NCI-H1105 treated with DMSO at 0.1 percent for 48 hours (cell line): ENCODE measurements at regions not wholly inside any gene's neighbourhood (a gene's known extent, or its start where the extent isn't known, plus 50 kb on each side); places are given as distances from the start of the nearest gene placed in this dataset.

ENCODE experiments used
- DNase-seq: peaks from one replicate; lab custom pipeline; 2025; lab: John Stamatoyannopoulos, UW

DNA sequence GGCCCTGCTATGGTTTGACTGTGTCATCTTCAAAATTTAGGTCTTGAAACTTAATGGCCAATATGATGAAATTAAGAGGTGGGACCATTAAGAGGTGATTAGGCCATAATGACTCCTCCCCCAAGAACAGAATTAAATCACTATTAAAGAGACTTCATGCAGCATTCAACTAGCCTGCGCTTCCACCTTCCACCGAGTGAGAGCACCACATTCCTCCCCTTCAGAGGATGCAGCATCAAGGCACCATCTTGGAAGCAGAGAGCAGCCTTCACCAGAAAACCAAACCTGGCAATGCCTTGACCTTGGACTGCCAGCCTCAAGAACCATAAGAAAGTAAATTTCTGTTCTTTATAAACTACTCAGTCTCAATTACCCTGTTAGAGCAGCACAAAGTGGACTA, 371.1 kb upstream of the NFE2L3 start:
- DNase-seq: no peak

DNA sequence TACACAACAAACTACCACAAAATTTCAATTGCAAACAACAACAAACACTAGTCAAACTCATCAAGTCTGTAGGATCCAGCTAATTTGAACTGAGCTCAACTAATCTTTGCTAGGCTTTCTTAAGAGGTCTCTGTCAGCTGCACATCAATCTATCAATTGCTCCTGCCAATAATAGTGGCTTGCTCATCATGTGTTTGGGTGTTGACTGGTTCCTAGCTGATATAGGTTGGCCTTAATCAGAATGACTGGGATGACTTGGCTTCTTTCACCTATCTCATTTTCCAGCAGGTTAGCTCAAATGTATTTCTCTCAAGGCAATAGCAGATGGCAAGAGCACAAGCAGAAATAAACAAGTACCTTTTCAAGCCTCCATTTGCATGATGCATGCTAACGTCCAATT, 370.3 kb upstream of the NFE2L3 start:
- no peak for DNase-seq

DNA sequence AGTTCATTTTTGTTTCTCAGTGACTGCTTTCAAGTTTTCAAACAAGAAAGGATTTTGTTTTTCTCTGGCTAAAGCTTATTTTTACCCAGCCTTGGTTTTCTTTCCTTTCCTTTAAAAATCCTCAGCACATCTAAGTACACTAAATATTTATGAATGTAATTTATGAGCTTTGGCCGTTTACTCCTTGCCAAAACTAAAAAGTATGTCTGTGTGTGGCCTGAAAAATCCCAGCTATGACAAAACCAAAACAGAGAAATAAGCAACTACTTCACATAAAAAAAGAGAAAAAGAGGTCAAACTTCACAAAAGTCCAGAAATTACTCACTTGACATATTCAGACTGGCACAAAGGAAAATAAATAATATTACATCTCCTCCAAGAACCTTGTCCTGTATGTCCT, 365.1 kb upstream of the NFE2L3 start:
- DNase-seq: no peak

DNA sequence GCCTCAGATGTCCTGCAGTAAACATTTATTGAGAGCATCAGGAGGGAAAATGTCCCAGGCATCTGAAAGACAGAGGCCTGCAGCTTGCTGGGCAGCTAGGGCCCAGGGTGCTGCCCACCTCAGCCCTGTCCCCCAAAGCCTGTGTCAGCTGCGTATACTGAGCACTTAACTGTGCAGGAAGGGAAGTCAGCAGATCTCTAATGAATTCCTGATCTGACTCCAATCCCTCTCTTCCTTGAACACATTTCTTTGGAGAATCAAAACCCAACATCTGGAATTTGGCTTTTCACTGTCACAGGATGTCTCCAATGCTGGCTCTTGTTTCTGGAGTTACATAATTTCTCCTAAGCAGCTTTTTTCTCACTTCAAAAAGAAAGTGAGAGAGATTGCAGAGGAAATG, 364.7 kb upstream of the NFE2L3 start:
- no peak for DNase-seq

DNA sequence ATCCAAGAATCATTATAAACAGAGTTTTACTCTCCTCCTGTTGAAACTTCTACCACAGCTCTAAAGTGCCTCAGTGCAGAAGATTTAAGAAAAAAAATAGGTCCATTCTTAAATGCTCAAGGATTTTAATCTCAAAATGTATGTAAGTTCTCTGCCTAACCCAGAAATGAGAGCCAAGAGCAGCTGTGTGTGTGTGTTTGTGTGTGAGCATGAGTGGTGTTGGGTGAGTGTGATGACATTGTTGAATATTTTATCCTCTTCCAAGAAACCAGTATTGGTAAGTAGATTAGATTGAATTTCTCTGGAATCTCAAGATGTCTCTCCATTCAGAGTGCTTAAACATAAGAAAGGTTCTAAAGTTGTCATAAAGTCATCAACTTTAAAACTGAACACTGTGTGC, 363.6 kb upstream of the NFE2L3 start:
- no peak for DNase-seq

DNA sequence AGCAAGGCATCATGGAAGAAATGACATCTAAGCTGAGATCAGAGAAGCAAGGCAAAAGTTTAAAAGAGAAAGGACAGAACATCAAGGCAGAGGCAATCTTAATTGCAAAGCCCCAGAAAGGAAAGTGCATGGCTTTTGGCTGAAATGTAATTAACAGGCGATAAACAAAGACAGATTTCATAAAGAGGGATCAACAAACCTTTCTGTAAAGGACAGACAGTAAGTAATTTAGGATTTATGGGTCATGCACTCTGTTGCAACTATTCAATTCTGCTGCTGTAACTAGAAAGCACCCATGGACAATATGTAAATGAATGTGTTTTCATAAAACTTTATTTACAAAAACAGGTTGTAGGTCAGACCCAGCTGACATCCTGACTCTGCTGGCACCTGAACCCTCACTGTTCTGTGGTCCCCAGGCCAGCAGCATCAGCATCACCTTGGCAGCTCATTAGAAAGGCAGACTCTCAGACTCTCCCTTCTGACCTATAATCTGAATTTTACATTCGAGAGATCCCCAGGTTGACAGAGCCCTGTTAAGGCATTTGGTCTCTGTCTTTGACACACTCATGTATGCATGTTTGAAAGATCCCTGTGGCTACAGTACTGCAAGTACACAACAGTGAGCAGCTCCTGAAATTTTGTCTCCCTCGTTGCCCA, 362.9 kb upstream of the NFE2L3 start:
- DNase-seq: no peak

DNA sequence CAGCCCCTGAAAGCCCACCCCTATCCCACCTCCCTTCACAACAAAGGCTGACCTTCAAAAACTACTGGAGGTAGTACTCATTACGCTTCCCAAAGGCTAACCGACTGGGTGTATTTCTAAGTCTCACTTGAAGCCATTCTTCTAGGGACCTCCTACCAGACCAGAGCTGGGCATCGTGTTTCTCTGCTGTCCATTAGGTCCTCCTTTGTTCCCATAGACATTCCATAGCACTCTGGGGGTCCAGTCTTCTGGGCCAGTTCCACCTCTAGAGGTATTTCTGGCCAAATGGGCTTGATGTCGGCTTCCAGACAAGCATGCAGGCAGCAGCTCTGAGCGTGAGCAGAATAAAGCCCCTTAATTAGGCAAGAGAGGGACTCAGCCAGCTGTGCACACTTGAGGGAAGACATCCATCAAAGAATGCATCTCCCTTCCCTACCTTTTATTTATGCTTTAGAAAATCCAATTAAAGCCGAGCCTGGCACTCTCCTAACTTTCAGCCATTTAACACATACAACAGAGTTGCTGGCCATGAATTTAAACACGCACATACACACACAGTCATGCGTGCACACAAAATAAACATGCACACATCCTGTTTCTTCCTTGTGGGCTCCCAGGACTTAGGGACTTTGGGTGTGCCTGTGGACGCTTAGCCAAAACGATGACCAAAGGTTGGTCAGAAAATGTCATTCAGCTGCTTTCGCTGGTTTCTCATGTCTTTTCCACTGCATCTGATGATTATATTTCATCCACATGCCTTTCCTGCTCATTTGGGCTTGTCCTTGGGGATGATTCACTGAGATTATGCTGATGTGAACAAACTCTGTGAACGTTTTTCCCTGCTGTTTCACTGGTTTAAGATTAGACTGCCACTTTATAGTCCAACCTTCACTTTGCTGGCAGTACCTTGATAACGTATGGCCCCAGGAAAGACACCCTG, 362.0 kb upstream of the NFE2L3 start:
- no peak for DNase-seq

DNA sequence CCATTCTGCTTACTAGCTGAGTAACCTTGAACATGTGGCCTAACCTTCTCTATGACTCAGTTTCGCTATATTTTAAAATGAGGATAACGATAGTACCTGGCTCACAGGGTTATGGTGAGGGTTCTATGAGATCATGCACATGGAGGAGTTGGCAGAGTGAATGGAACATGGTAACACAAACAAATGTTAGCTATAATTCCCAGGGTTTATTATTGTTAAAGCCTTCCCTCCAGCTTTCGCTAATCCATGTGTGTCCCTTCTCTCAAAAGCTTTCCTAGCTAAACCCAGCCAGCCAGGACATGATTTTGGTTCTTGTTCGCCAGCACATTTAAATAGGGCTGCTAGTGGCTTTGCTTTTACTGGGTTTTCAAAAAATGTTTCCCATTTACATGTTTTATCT, 361.0 kb upstream of the NFE2L3 start:
- DNase-seq: no peak

DNA sequence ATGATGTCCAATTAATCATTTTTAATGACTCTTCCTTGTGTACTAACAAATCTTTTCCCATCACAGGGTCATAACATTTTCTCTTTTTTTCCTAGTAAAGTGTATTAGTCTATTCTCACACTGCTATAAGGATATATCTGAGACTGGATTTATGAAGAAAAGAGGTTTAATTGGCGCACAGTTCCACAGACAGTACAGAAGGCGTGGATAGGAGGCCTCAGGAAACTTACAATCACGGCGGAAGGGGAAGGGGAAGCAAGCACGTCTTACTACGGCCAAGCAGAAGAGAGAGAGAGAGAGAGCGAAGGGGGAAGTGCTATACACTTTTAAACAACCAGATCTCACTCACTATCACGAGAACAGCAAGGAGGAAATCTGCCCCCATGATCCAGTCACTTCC, 359.4 kb upstream of the NFE2L3 start:
- DNase-seq: no peak

DNA sequence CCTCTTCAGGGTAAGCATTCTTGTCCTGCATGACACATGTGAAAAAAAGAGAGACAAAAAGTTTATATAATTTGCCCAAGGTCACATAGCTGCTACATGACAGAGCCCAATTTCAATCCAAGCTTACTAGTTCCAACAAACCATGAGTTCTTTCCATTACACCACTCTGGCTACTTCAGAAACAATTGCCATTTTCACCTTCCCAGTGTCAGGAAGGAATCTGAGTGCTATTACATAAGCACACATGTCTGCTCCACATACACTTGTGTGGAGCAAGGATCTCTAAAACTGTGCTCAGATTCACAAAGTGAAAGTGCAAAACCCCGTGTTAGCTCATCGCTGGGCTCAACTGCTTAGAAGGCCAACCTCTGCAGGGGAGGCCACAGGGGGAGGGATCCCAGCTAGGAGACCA, 356.2 kb upstream of the NFE2L3 start:
- DNase-seq: no peak

DNA sequence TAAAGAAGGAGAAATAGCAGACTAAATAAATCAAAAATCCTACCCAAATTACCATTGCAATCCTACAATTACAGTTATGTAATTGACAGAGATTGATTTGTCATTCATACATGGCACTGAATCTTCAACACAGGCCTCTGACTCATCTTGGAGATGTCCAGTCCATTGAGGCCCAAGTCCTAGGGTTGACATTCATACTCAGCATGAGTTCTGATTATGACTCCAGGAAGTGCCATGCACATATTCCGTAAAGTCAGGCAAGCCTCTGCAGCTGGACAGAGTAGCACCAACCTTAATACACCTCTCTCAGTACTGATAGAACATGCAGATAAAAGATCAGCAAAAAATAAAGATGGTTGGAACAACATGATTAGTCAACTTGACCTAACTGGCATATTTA, 353.7 kb upstream of the NFE2L3 start:
- no peak for DNase-seq

DNA sequence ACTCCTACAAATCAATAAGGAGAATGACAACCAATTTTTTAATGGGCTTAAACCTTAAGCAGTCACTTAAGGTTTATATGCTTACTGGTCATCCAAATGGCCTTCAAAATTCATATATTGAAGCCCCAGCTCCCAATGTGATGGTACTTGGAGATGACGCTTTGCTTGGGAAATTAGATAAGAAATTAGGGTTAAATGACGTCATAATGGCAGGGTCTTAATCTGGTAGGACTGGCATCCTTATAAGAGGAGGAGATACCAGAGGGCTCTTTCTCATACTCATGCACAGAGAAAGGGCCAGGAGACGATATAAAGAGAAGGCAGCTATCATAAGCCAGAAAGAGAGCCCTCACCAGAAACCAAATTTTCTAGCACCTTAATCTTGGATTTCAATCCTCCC, 350.8 kb upstream of the NFE2L3 start:
- DNase-seq: no peak

DNA sequence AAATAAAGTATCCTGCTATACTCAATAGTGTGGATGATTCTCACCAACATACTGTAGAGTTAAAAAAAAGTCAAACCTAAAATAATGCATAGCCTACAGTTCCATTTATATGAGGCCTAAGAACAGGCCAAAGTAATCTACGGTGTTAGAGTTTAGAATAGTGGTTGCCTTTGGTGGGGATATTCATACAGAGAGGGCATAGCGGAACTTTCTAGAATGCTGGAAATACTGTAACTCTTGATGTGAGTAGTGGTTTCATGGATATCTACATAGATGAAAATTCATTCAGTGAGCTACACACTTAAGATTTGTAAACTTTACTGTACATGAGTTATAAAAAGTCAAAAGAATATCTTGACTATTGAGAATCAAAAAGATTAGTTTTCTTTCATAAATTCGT, 349.9 kb upstream of the NFE2L3 start:
- no peak for DNase-seq

DNA sequence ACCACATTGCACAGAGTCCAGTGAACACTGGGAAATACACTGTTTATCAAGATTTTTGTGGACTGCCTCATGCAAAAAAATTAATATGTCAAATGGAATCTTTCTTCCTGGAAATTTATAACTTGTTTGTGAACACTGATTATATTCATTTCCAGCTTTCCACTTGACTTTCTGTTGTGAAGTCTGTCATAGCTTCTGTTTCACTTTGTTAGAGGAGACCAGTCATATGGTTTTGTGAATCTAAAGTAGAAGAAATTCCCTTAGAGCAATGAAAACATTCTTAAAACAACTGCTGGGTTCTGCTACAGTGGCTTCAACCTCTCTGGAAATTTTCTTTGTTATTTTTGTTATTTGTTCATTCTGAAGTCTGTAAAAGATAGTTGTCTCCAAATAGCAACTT, 349.5 kb upstream of the NFE2L3 start:
- DNase-seq: no peak

DNA sequence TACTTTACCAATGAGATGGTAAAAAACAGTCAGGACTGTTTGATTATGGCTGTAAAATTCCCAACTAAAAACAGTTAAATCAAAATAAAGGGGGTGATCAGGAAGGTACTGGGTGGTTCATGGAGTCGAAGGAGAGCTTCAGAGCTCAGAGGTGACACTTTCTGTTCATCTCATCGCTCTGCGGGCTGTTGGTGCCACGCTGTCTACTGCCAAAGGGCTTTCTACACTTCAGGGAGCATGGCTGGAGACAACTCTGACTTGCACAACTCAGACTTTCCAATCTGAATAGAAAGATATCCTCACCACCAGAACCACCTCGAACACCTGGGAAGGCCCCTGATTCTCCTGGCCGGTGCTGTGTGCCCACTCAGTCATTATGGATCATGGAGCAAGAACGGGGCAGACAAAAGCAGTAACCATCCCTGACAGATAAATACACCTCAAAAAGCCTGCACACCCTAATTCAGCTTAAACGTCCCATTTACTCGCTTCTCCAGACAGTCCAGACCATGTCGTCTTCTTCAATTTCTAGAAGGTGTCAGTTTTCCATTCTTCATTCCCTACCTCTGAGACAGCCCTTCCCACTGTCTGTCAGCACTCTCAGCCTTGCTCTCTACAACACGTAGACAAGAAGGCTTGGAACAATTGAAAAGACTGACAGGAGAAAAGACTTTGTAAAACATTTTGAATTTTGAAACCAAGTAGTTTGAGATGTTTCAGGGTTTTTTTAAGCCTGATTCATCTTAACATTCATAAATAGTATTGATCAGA, 348.7 kb upstream of the NFE2L3 start:
- no peak for DNase-seq

DNA sequence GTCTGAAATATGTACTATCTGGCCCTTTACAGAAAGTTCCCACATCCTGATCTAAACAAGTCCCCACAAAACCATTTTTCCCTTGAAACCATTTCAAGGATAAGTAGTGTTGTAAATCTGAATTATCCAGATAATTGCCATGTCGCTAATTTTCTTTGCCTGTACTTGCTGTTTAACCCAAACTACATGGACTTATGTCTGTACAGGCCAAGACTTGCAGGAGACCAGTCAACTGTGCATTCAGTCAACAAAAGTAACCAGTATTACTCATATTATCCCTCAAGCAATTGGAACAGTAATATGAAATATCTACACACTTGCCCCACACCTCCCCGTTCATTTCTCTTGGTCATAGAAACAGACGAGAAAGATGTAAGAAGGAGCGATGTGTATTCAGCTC, 347.8 kb upstream of the NFE2L3 start:
- peak; percentile 93 for DNase-seq

DNA sequence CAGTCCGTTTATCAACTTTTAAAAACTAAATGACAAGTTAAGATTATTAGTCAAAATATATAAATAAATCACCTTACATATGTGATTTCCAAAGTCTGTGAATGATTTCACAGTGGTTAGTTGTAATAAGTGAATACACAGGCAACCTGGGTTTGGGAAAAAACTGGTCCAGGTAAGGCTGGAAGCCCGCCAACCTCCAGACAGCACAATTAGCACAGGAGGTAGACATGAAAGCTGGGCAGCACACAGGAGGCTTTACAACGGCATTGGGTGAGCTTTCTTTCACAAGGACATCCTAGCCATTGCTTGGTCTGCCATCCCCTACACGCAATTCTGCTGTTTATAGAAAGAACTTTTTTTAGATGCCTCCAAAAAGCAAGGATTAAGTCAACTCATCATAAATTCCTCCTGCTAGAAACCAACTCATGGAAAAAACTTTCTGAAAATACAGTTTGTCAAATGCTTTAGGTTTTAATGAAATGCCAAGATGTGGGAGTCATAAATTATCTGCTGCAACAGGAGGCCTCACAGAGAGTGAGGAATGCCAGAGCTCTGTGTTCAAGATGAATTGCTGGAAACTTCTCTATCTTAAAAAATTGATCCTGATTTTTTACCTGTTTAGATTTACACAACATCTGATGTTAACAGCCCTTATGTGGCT, 346.8 kb upstream of the NFE2L3 start:
- DNase-seq: peak; percentile 94

DNA sequence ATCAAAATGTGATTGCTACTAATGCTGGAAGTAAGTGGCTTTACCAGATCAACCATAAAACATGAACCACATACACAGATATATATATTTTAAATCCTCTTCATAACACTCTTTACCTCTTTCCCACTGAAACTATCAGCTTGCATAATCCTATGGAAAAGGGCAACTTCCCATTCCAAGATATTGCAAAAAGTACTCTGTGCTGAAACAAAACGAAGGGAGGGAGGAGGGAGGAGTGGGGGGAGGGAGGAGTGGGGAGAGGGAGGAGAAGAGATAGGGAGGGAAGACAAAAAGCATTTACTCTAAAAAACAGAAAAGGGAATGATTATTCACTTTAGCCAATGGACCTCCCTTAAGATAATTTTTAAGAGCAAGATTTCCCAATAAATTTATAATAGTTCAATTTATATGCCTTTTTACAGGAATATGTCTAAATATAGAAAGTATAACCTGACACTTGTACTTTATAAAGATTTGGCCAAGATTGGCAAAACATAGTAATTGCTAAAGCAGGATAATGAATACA, 344.8 kb upstream of the NFE2L3 start:
- DNase-seq: no peak

DNA sequence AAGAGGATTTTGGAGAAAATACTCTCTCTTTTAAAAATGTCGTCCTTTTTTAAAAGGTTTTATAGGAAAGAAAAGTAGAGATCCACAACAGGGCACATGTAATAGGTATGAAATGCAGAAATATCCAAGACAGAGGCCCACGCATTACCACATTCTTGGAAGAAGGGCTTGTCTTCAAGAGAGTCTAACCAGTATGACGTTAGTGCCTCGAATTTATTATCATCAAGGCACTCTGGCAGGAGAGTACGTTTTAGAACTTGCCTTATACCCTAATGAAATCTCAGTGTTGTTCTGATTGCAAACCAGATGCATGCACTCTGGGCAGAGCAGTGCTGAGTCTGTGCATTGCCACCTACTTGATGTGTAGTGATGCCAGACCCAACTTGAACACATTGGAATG, 342.6 kb upstream of the NFE2L3 start:
- no peak for DNase-seq

DNA sequence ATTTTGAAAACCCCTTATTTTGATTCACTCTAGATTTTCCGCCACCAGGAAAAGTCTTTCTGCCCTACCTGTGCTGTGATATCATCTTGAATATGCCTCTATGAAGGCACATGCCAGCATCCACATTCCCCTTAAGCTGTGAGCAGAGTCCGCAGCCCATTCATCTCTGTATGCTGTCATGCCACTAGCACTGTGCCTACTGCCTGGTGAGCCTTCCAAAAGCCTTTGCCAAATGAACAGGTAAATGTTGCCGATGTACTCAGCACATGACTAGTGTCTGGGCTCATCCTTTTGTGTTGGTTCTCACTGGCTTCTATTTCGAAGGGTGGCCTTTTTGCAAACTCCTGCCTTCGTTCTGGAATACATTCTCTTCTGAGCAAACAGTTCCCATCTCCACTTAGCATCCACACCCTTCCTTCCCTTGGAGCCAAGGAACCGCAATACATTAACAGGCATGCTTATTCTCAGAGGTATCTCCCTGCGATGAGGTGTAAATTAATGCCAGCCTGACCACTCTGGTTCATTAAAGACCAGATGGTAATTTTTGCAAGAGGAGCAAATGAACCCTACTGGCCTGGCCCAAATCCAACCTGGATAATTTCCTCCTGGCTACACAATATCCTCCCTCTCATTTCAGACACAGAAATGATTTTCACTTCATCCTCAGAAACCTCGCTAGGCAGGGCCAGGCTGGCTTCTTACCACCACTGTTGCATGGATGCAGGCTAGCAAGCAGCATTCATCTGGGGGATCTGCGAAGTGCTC, 339.7 kb upstream of the NFE2L3 start:
- no peak for DNase-seq

DNA sequence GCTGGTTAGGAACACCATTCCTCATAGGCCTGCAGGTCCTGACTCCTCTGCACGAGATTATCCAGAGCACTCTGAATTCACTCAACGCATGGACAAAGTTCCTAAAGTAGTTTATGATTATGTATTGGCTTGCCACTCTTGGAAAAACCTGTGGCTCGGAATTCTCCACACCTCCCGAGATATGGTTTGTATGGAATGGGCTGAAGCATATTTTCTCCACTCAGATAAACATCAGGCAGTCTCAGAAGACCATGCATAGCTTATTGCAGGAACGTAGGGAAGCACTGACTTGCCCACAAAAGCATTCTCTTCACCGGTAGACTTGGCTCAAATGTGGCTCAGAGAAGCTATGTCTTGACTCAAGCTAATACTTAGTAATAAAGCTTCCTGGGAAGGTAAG, 338.6 kb upstream of the NFE2L3 start:
- no peak for DNase-seq
